Ovary (tissue), 7 donors: ENCODE measurements at regions not wholly inside any gene's neighbourhood (a gene's known extent, or its start where the extent isn't known, plus 50 kb on each side); places are given as distances from the start of the nearest gene placed in this dataset.

ENCODE experiments used
- DNase-seq, 5 donors: peaks; one replicate each; pipeline ENCODE4 v3.0.0-alpha.2; 2019 to 2020
- H3K27ac ChIP-seq, 2 donors: fragments of 200-600 bp; one replicate each; pipeline versions ENCODE4 v1.5.1 to v1.8.0; 2019 to 2022
- H3K27me3 ChIP-seq: fragments of 200-600 bp; one replicate; pipeline ENCODE4 v1.8.0; 2022
- H3K36me3 ChIP-seq: fragments of 200-600 bp; sonication (generic); one replicate; pipeline ENCODE4 v1.5.1; 2019
- H3K4me1 ChIP-seq: one replicate; pipeline ENCODE4 v1.8.1; 2013; ENCODE audit warnings: mild to moderate bottlenecking, moderate library complexity; ENCODE audit not compliant: insufficient read depth
- H3K4me3 ChIP-seq: fragments of 200-600 bp; sonication (generic); one replicate; pipeline ENCODE4 v1.5.1; 2017
- H3K9me3 ChIP-seq, 2 donors: fragments of 200-600 bp in 1 of 2; sonication (generic) in 1 of 2; one replicate each; pipeline versions ENCODE4 v1.5.1 to v1.8.1; 2013 to 2019; ENCODE audit warnings: mild to moderate bottlenecking in 1 of 2, moderate library complexity in 1 of 2
- EP300 ChIP-seq: sonication (generic); formaldehyde crosslinking; IDR thresholded peaks from one replicate; pipeline ENCODE4 v1.6.1; 2017; ENCODE audit warnings: antibody characterized with exemption
- POLR2A ChIP-seq: fragments of 450-650 bp; IDR thresholded peaks from one replicate; pipeline ENCODE4 v1.6.1; 2017; ENCODE audit warnings: antibody characterized with exemption, mild to moderate bottlenecking, moderate library complexity
- WGBS, 3 donors: extraction: QIAGEN DNeasy Blood & Tissue Kit in 1 of 3; methylation state at CpG; one replicate each; pipeline versions ENCODE4 v1.1.5 to v1.1.7; 2013 to 2017; 5-methylcytosine and 5-hydroxymethylcytosine counted together
- intact Hi-C, 4 donors: fragments of 100-400 bp; cut with DNase I; formaldehyde crosslinking; loops; one replicate each; pipeline versions ENCODE4 v1.11.0 to v1.15.1; 2022 to 2023
- TF ChIP-seq, protein P1 (sequence below), 3 donors: fragments of 450-650 bp in 2 of 3; fragments of 200-600 bp in 1 of 3; IDR thresholded peaks; one replicate each; pipeline versions ENCODE4 v1.5.1 to v1.8.0; 2016 to 2022; ENCODE audit warnings: antibody characterized with exemption in 3 of 3, mild to moderate bottlenecking in 1 of 3
- donor health status: DM: no; HTN: no; CAD: no; lungs with moderate emphysema.
- donor health status: DM: no; HTN: no; CAD: no.
- donor health status: Bipolar disorder and iron deficiency.
- donor health status: DM: no; HTN: no; CAD: no.
- donor health status: DM: yes; HTN: yes; CAD: no.

- Histone ChIP-seq H3K9me3 (no peaks in the 10 kb centered on the region), H3K27me3 (no peaks in the 10 kb centered on the region), H3K4me1 (no peaks in the 10 kb centered on the region), H3K27ac (no peak overlapping the region), H3K4me3 (no peak overlapping the region), H3K36me3 (no peaks in the 10 kb centered on the region)
- intact Hi-C loops: no loop called here
- no peak for DNase-seq
- 13 to 21% (median 19%) methylated on average over 7 of the region's 7 CpGs for WGBS, 3 donors
- TF ChIP-seq EP300 (no peak), POLR2A (no peak)
- TF ChIP-seq, protein P1, sequence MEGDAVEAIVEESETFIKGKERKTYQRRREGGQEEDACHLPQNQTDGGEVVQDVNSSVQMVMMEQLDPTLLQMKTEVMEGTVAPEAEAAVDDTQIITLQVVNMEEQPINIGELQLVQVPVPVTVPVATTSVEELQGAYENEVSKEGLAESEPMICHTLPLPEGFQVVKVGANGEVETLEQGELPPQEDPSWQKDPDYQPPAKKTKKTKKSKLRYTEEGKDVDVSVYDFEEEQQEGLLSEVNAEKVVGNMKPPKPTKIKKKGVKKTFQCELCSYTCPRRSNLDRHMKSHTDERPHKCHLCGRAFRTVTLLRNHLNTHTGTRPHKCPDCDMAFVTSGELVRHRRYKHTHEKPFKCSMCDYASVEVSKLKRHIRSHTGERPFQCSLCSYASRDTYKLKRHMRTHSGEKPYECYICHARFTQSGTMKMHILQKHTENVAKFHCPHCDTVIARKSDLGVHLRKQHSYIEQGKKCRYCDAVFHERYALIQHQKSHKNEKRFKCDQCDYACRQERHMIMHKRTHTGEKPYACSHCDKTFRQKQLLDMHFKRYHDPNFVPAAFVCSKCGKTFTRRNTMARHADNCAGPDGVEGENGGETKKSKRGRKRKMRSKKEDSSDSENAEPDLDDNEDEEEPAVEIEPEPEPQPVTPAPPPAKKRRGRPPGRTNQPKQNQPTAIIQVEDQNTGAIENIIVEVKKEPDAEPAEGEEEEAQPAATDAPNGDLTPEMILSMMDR (IDR thresholded peaks at IDR 0.05): no peak
These were observed 336.1 kb upstream of the POU3F2 start for GRCh38 chr6:98498144-98498775.

DNA sequence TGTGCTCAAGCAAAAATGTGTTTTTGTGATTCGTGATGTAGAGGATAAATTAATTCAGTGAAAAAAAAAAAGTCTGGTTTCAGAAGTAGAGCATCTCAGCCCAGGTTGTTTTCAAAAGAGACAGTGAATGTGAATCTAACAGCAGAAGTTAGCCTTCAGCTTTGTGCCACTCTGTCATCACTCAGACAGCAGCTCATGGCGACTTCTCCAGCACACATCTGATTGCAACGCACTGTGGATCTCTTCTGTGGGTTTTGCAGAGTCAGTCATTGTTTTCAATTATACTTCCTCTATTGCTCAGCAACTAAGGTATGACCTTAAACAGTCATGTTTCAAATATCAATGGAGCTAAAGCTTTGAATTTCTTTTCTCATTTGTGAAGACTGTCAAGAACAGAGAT lies 335.5 kb upstream of the POU3F2 start:
- WGBS, 3 donors: 11 to 16% (median 11%) methylated on average over 3 of the region's 3 CpGs
- no peak for DNase-seq
- no peak overlapping the region for H3K4me3 ChIP-seq
- no peak for TF ChIP-seq POLR2A
- no peak for TF ChIP-seq EP300
- TF ChIP-seq, protein P1 (IDR thresholded peaks at IDR 0.05): no peak
- no peaks in the 10 kb centered on the region for H3K4me1 ChIP-seq
- intact Hi-C loops: no loop called here
- H3K9me3 ChIP-seq: no peaks in the 10 kb centered on the region
- no peaks in the 10 kb centered on the region for H3K27me3 ChIP-seq
- no peak overlapping the region for H3K27ac ChIP-seq
- H3K36me3 ChIP-seq: no peaks in the 10 kb centered on the region

DNA sequence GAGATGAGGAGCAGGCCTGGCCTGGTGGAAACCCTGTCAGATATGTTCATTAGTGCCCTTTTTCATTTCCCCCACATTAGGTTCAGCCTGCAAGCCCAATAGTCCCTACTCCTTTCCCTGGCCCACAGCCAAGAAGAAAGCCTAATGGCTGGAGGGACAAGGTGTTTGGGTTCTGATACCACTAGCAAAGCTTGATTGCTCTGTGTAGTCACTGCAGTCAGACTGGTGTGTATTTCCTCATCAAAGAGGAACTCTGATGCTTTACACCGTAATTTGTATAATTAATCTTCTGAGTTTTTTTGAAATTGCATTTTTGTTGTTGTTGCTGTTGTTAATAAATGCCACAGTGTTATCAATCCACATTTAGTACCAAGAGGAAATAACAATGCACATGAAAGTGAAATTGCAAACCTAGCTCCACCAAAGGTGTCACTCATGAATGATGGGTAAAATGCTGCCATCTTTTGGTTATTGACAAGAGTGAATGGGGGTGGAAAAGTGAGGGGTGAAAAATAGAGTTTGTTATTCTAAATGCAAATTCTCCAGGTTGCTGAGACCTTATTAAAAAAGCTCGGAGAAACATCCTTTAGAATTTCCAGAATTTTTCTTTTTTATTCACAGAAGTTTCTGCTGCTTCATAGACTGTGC lies 320.2 kb upstream of the POU3F2 start:
- TF ChIP-seq, protein P1 (IDR thresholded peaks at IDR 0.05): no peak
- TF ChIP-seq EP300 (no peak), POLR2A (no peak)
- DNase-seq: no peak
- no peaks in the 10 kb centered on the region for H3K36me3 ChIP-seq
- no peaks in the 10 kb centered on the region for H3K27me3 ChIP-seq
- no peaks in the 10 kb centered on the region for H3K4me1 ChIP-seq
- H3K9me3 ChIP-seq: no peaks in the 10 kb centered on the region
- WGBS, 3 donors: 76 to 85% (median 84%) methylated on average over 2 of the region's 2 CpGs
- intact Hi-C loops: no loop called here
- no peak overlapping the region for H3K4me3 ChIP-seq
- H3K27ac ChIP-seq: no peak overlapping the region

DNA sequence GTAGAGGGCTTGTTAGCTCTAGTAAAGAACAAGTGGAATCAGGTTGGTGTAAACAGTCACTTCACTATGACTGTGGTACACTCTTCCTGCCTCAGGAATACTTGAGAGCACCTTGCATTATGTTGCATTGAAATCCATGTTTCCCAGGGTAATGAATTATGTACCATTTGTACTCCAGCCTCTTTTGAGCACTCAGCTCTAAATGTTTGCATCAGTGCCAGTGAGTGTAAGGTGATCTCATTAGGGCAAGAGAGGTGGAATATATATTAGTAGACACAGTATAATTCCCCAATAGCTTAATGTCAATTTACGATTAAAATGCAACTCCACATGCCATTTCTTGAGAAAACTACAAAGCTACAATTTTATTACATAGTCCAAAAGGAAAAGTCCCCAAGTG lies 319.6 kb upstream of the POU3F2 start:
- DNase-seq: no peak
- TF ChIP-seq, protein P1 (IDR thresholded peaks at IDR 0.05): no peak
- TF ChIP-seq POLR2A (no peak), EP300 (no peak)
- Histone ChIP-seq H3K36me3 (no peaks in the 10 kb centered on the region), H3K4me1 (no peaks in the 10 kb centered on the region), H3K9me3 (no peaks in the 10 kb centered on the region), H3K27ac (no peak overlapping the region), H3K4me3 (no peak overlapping the region), H3K27me3 (no peaks in the 10 kb centered on the region)
- intact Hi-C loops: no loop called here
- WGBS, 3 donors: 88 to 94% (median 90%) methylated on average over 1 of the region's 1 CpG
